Loucy (cell line): ENCODE measurements at regions not wholly inside any gene's neighbourhood (a gene's known extent, or its start where the extent isn't known, plus 50 kb on each side); places are given as distances from the start of the nearest gene placed in this dataset.

ENCODE experiments used
- CTCF ChIP-seq: fragments of 200-600 bp; sonication (generic); conservative IDR thresholded peaks from 2 replicates; pipeline ENCODE4 v1.5.1; 2014; ENCODE audit warnings: mild to moderate bottlenecking, antibody characterized with exemption, low read length
- EZH2phosphoT487 ChIP-seq: fragments of 200-600 bp; IDR thresholded peaks from 2 replicates; pipeline ENCODE4 v1.6.1; 2018; ENCODE audit warnings: antibody characterized with exemption, mild to moderate bottlenecking, moderate library complexity, borderline replicate concordance

GRCh38 chr17:52419229-52419641 lies 260.7 kb upstream of the CA10 start:
- no peak for TF ChIP-seq CTCF
- TF ChIP-seq EZH2phosphoT487: no peak
